HUES6 (cell line): ENCODE measurements at regions not wholly inside any gene's neighbourhood (a gene's known extent, or its start where the extent isn't known, plus 50 kb on each side); places are given as distances from the start of the nearest gene placed in this dataset.

Experiments
- H3K27ac ChIP-seq: 2 replicates; pipeline ENCODE4 v1.7.0; 2013; ENCODE audit warnings: low read depth, mild to moderate bottlenecking, low read length, inconsistent platforms
- H3K27me3 ChIP-seq: 2 replicates; pipeline ENCODE4 v1.6.1; 2013; ENCODE audit warnings: low read length; ENCODE audit not compliant: control insufficient read depth, insufficient read depth
- H3K36me3 ChIP-seq: 2 replicates; pipeline ENCODE4 v1.6.1; 2013; ENCODE audit warnings: low read length; ENCODE audit not compliant: control insufficient read depth, insufficient read depth
- H3K4me1 ChIP-seq: 2 replicates; pipeline ENCODE4 v1.6.1; 2013; ENCODE audit warnings: low read length; ENCODE audit not compliant: control insufficient read depth, insufficient read depth
- H3K4me3 ChIP-seq: 2 replicates; pipeline ENCODE4 v1.5.1; 2013; ENCODE audit warnings: low read depth, low read length
- H3K9ac ChIP-seq: one replicate; pipeline ENCODE4 v1.6.1; 2013; ENCODE audit warnings: mild to moderate bottlenecking, low read length
- H3K9me3 ChIP-seq: 2 replicates; pipeline ENCODE4 v1.6.1; 2013; ENCODE audit warnings: low read depth, low read length; ENCODE audit not compliant: control insufficient read depth, insufficient read depth

- Histone ChIP-seq H3K9ac (no peak overlapping the region), H3K4me3 (no peak overlapping the region), H3K36me3 (no peaks in the 10 kb centered on the region), H3K9me3 (no peaks in the 10 kb centered on the region), H3K27ac (no peak overlapping the region), H3K27me3 (no peaks in the 10 kb centered on the region), H3K4me1 (no peaks in the 10 kb centered on the region)
These were observed 762.9 kb downstream of the METTL15 start for GRCh38 chr11:28871090-28871489.

DNA sequence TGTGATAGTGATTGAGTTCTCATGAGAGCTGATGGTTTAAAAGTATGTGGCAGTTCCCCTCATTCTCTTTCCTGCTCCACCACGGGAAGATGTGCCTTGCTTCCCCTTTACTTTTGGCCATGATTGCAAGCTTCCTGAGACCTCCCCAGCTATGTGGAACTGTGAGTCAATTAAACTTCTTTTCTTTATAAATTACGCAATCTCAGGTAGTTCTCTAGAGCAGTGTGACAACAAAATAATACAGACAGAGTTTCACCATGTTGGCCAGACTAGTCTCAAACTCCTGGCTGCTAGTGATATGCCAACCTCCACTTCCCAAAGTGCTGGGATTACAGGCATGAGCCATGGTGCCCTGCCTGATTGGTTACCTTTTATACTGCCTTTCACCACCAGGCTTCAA, 755.2 kb downstream of the METTL15 start:
- Histone ChIP-seq H3K9me3 (no peaks in the 10 kb centered on the region), H3K27me3 (no peaks in the 10 kb centered on the region), H3K4me1 (peaks cover 4% of the 10 kb centered on the region; the same call in 1 of the 2 replicates), H3K9ac (no peak overlapping the region), H3K27ac (no peak overlapping the region), H3K4me3 (no peak overlapping the region), H3K36me3 (no peaks in the 10 kb centered on the region)

- Histone ChIP-seq H3K27ac (no peak overlapping the region), H3K36me3 (no peaks in the 10 kb centered on the region), H3K4me1 (peaks cover 4% of the 10 kb centered on the region; the same call in 1 of the 2 replicates), H3K9me3 (peaks cover 19% of the 10 kb centered on the region), H3K9ac (no peak overlapping the region), H3K27me3 (no peaks in the 10 kb centered on the region), H3K4me3 (no peak overlapping the region)
These were observed 752.7 kb downstream of the METTL15 start for GRCh38 chr11:28860893-28861292.

DNA sequence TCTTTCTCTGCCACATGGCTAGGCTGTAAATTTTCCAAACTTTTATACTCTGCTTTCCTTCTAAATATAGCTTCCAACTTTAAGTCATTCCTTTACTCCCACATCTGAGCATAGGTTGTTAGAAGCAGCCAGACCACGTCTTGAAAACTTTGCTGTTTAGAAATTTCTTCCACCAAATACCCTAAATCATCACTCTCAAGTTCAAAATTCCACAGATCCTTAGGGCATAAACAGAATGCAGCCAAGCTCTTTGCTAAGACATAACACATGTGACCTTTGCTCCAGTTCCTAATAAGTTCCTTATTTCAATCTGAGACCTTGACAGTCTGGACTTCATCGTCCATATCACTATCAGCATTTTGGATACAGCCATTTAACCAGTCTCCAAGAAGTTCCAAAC, 749.9 kb downstream of the METTL15 start:
- peaks cover 4% of the 10 kb centered on the region; the same call in 1 of the 2 replicates for H3K4me1 ChIP-seq
- peaks cover 20% of the 10 kb centered on the region for H3K9me3 ChIP-seq
- no peak overlapping the region for H3K4me3 ChIP-seq
- H3K36me3 ChIP-seq: no peaks in the 10 kb centered on the region
- H3K9ac ChIP-seq: no peak overlapping the region
- no peaks in the 10 kb centered on the region for H3K27me3 ChIP-seq
- no peak overlapping the region for H3K27ac ChIP-seq

DNA sequence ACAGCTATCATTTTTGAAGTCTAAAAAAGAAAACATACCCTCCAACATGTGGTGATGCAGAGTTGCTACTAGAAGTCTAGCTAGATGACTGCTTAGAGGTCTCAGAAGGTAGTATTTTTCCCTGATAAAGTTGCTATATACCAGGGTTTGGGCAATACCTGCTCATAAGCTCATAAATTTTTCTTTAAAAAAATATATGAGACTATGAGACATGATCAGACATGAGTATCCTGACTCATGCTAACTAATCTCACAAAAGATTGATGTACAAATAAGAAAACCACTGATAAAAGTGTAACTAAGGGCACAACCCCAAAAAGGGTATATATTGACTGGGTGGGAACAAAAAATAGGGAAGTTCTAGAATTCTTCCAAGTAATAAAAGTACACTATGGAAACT, 740.9 kb downstream of the METTL15 start:
- Histone ChIP-seq H3K4me3 (no peak overlapping the region), H3K9ac (no peak overlapping the region), H3K9me3 (peaks cover 35% of the 10 kb centered on the region), H3K4me1 (no peaks in the 10 kb centered on the region), H3K27me3 (no peaks in the 10 kb centered on the region), H3K36me3 (no peaks in the 10 kb centered on the region), H3K27ac (no peak overlapping the region)

DNA sequence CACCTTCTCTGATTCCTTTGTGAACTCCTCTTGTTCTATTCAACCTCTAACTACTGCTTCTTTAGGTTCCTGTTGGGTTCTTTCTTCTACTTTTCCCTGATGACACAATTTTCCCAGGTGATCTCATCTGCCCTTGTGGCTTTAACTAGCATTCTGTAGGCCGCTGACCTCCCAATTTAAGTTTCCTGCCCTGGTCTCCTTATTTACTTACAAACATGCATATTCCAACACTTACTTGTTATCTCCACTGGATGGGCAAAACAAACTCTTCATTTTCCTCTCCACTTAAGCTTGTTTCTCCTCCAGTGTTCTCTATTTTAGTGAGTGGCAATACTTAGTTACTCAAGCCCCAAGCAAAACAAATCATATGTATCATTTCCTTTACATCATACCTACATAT, 734.5 kb downstream of the METTL15 start:
- H3K9ac ChIP-seq: no peak overlapping the region
- H3K4me3 ChIP-seq: no peak overlapping the region
- no peaks in the 10 kb centered on the region for H3K9me3 ChIP-seq
- no peaks in the 10 kb centered on the region for H3K36me3 ChIP-seq
- H3K27me3 ChIP-seq: no peaks in the 10 kb centered on the region
- no peak overlapping the region for H3K27ac ChIP-seq
- H3K4me1 ChIP-seq: peaks cover 4% of the 10 kb centered on the region; the same call in 1 of the 2 replicates

GRCh38 chr11:28838741-28839140, 730.6 kb downstream of the METTL15 start:
- Histone ChIP-seq H3K9ac (no peak overlapping the region), H3K27ac (no peak overlapping the region), H3K4me3 (no peak overlapping the region), H3K36me3 (no peaks in the 10 kb centered on the region), H3K4me1 (peaks cover 31% of the 10 kb centered on the region), H3K9me3 (no peaks in the 10 kb centered on the region), H3K27me3 (no peaks in the 10 kb centered on the region)

DNA sequence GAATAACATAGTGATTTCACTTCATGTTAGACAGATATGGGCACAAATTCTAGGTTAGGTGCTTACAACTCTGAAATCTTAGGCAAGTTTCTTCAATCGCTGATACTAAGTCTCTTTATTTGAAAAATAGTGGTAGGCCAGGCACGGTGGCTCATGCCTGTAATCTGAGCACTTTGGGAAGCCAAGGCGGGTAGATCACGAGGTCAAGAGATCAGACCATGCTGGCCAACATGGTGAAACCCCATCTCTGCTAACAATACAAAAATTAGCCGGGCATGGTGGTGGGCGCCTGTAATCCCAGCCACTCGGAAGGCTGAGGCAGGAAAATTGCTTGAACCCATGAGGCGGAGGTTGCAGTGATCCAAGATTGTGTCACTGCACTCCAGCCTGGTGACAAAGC, 729.4 kb downstream of the METTL15 start:
- H3K27ac ChIP-seq: no peak overlapping the region
- no peak overlapping the region for H3K9ac ChIP-seq
- H3K36me3 ChIP-seq: no peaks in the 10 kb centered on the region
- H3K27me3 ChIP-seq: no peaks in the 10 kb centered on the region
- peaks cover 34% of the 10 kb centered on the region for H3K4me1 ChIP-seq
- H3K9me3 ChIP-seq: no peaks in the 10 kb centered on the region
- H3K4me3 ChIP-seq: no peak overlapping the region

DNA sequence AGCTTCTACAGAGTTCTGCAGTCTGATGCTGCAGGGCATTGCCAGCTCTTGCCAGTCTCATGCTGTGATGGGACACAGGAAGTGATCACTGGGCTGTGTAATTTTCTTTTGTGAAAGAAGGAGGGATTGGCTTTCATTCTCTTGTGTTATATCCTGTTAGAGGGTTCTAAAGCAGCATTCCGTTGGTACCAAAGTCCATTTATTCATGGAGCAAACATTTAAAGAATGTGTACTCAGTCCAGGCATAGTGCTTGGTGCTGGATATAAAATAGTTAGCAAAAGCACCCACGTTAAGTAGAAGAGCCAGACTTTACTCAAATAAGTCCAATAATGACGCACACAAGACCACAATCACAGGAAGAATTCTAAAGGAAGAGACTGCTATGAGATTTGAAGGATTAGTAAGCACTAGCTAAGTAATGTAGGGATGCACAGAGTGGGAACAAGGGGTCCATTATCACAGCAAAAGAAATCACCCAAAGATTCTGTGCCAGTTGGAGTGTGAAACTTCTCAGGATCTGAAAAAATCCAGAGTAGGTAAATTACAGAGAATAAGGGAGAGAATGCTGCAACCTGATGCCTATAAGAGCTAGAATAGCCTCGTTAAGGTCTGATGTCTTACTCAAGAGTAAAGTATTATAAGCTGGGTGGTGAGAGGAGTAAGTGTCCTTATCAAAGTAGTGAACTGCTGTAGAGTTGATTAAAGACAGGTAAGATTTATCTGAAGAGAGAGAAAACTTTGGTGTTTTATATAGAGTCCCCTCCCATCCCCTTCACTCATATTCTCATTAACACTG, 728.3 kb downstream of the METTL15 start:
- H3K36me3 ChIP-seq: no peaks in the 10 kb centered on the region
- H3K4me3 ChIP-seq: no peak overlapping the region
- no peak overlapping the region for H3K9ac ChIP-seq
- no peaks in the 10 kb centered on the region for H3K27me3 ChIP-seq
- peak overlapping the region; percentile 34 for H3K27ac ChIP-seq
- H3K4me1 ChIP-seq: peaks cover 30% of the 10 kb centered on the region
- H3K9me3 ChIP-seq: no peaks in the 10 kb centered on the region

DNA sequence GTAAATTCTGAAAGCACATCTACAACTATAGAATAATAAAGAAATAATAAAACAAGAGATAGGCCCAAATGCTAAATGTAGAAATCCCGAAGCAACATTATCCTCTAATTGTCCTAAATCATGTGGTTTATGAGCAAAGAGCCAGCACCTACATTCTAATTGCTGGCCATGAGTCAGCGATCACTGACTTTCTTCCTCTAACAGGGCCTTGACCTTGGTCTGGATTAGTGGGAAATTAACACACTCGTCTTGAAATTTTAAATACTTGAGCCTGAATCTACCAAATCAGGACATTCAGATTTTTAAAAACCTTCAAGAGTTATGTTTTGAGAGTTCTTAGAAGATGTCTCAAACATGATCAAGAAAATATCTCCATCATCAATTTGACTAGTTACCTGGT, 727.6 kb downstream of the METTL15 start:
- Histone ChIP-seq H3K4me1 (peaks cover 30% of the 10 kb centered on the region), H3K36me3 (no peaks in the 10 kb centered on the region), H3K9ac (no peak overlapping the region), H3K4me3 (no peak overlapping the region), H3K27ac (peak overlapping the region; percentile 34), H3K9me3 (no peaks in the 10 kb centered on the region), H3K27me3 (no peaks in the 10 kb centered on the region)

GRCh38 chr11:28835317-28835716, 727.1 kb downstream of the METTL15 start:
- H3K27ac ChIP-seq: 0 out of 2 replicates have a peak overlapping the region, but pooled peaks have one; percentile 20
- H3K4me3 ChIP-seq: no peak overlapping the region
- H3K9me3 ChIP-seq: no peaks in the 10 kb centered on the region
- H3K9ac ChIP-seq: no peak overlapping the region
- no peaks in the 10 kb centered on the region for H3K36me3 ChIP-seq
- H3K4me1 ChIP-seq: peaks cover 30% of the 10 kb centered on the region
- H3K27me3 ChIP-seq: no peaks in the 10 kb centered on the region
